ENCODE measurements at regions not wholly inside any gene's neighbourhood (a gene's known extent, or its start where the extent isn't known, plus 50 kb on each side); places are given as distances from the start of the nearest gene placed in this dataset.

DNA sequence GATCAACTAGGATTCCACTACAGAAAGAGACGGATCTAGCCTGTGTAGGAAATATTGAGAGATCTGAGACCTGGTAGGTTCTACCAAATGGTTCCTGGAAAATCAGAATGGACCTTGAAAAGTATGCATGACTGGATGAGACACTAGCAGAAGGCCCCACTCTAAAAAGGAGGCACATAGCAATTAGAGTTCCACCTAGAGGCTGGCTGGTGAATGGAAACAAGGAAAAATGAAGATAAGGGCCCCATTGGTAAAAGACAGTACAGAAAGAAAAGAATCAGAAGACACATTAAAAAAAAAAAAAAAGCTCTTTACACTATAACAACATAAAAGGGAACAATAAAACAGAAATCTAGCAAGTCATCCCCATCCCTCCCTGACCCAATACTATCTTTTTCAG lies 518.5 kb downstream of the NR2F1-AS1 start:
- peak; percentile 27 for TF ChIP-seq CTCF (IDR thresholded peaks at IDR 0.05; ENCODE audit: insufficient read depth, low read depth, low read length)
- no peak for DNase-seq (ENCODE audit: low read depth)
- H3K4me3 ChIP-seq (ENCODE audit: low read depth, low read length) = no peak overlapping the region

- DNase-seq (ENCODE audit: low read depth) = peak; percentile 98
- no peak overlapping the region for H3K4me3 ChIP-seq (ENCODE audit: low read depth, low read length)
- no peak for TF ChIP-seq CTCF (IDR thresholded peaks at IDR 0.05; ENCODE audit: insufficient read depth, low read depth, low read length)
Measured at GRCh38 chr5:93058309-93058708, 522.7 kb downstream of the NR2F1-AS1 start.

GRCh38 chr5:93057311-93057710 lies 523.7 kb downstream of the NR2F1-AS1 start:
- no peak overlapping the region for H3K4me3 ChIP-seq (ENCODE audit: low read depth, low read length)
- DNase-seq (ENCODE audit: low read depth) = no peak
- TF ChIP-seq CTCF (IDR thresholded peaks at IDR 0.05; ENCODE audit: insufficient read depth, low read depth, low read length) = no peak

DNA sequence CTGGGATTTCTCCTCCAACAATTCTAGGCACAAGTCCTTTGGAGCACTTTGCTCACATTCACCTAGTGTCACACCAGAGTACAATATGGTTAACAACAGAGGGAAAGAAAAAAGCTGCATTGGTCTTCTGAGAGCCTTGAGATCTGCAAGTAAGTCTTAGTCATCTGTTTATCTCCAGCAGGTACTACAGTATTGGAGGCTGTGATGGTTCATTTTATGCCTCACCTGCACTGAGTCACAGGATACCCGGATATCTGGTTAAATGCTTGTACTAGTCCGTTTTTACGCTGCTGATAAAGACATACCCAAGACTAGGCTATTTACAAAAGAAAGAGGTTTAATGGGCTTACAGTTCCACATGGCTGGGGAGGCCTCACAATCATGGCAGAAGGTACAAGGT lies 525.0 kb downstream of the NR2F1-AS1 start:
- no peak overlapping the region for H3K4me3 ChIP-seq (ENCODE audit: low read depth, low read length)
- no peak for TF ChIP-seq CTCF (IDR thresholded peaks at IDR 0.05; ENCODE audit: insufficient read depth, low read depth, low read length)
- DNase-seq (ENCODE audit: low read depth) = no peak

GRCh38 chr5:93055561-93055960 lies 525.5 kb downstream of the NR2F1-AS1 start:
- TF ChIP-seq CTCF (IDR thresholded peaks at IDR 0.05; ENCODE audit: insufficient read depth, low read depth, low read length) = no peak
- DNase-seq (ENCODE audit: low read depth) = peak; percentile 53
- H3K4me3 ChIP-seq (ENCODE audit: low read depth, low read length) = no peak overlapping the region

DNA sequence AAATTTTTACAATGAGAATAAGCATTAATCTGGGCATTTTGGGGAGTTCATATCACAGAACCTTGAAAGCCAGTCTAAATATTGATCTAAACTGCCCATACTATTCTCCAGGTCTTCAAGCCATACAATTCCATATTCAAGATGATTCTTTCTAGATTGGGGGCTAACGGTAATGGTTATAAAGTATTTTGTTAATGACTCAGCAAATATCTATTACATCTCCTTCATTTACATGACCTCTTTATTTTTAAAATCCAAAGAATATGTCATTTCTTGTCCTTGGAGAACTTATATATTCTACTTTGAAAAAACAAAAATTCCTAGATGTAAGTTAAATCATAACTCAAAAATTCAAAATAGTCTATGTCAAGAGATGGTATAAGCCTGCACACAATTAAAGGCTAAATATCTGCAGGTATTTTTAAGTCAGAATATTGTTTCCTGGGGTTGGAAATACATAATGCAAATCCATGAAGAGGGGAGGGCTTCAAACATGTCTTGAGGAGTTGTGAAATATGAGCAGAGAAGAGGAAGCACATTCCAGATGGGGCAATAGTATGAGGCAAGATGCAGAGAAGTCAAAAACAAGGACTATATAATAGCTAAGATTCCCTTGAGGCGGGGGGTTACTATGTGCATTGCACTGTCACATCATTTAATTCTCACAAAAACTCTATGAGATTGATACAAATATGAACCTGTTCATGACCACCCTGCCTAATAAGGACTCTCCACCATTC lies 526.4 kb downstream of the NR2F1-AS1 start:
- peak; percentile 85 for DNase-seq (ENCODE audit: low read depth)
- no peak for TF ChIP-seq CTCF (IDR thresholded peaks at IDR 0.05; ENCODE audit: insufficient read depth, low read depth, low read length)
- H3K4me3 ChIP-seq (ENCODE audit: low read depth, low read length) = no peak overlapping the region

DNA sequence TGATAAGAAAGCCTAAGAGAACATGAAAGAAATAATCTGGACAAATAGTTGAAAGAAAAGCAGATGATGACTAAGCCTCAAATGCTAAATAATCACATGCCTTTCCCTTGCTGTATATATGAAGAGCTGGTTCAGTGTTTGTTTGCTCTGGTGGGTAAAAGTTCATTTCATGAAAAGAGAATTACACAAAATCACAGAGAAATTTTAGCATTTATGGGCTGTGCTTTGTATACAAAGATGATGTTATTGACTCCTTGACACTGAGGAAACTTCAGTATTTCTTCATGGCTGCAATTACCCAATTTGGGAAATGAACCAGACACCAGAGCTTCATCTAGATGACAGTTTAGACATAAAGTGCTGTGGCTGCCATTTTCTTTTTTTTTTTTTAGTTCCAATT lies 527.2 kb downstream of the NR2F1-AS1 start:
- peak; percentile 93 for DNase-seq (ENCODE audit: low read depth)
- no peak overlapping the region for H3K4me3 ChIP-seq (ENCODE audit: low read depth, low read length)
- TF ChIP-seq CTCF (IDR thresholded peaks at IDR 0.05; ENCODE audit: insufficient read depth, low read depth, low read length) = no peak
